IMR-90 (cell line): ENCODE measurements at regions not wholly inside any gene's neighbourhood (a gene's known extent, or its start where the extent isn't known, plus 50 kb on each side); places are given as distances from the start of the nearest gene placed in this dataset.

Source experiments
- ATAC-seq: fragments of 200-7000 bp; cut with Tn5 transposase; 2 replicates; pipeline ENCODE4 v1.9.1; 2020; ENCODE audit warnings: low read depth, mild to moderate bottlenecking, moderate library complexity
- BruUV-seq: library from RNA; stranded (reverse); fragments of 400-500 nt; replicated peaks from 2 replicates; lab custom pipeline; 2021; lab: Mats Ljungman, UMichigan
- CTCF ChIA-PET: fragments of 300-600 bp; formaldehyde crosslinking; extraction: SDS; loops from one replicate; lab custom pipeline; 2021; ENCODE audit warnings: antibody characterized with exemption; lab: Yijun Ruan, JAX
- POLR2A ChIA-PET: fragments of 300-600 bp; sonication (Branson Sonifier 250); formaldehyde crosslinking; loops from one replicate; lab custom pipeline; 2022; ENCODE audit warnings: antibody characterized with exemption; ENCODE audit not compliant: unreplicated experiment; lab: Charles Lee
- DNase-seq: peaks from one replicate; pipeline ENCODE4 v3.0.0; 2013
- H2AFZ ChIP-seq: replicated peaks from 2 replicates; pipeline ENCODE3; 2013; ENCODE audit warnings: low read length, mild to moderate bottlenecking; ENCODE audit not compliant: poor library complexity
- H2AK5ac ChIP-seq: 2 replicates; pipeline ENCODE4 v1.6.1; 2013; ENCODE audit warnings: low read depth, low read length, inconsistent platforms
- H2AK9ac ChIP-seq: replicated peaks from 2 replicates; pipeline ENCODE3; 2013; ENCODE audit warnings: mild to moderate bottlenecking, low read depth, low read length, moderate library complexity; ENCODE audit not compliant: poor library complexity
- H2BK120ac ChIP-seq: 2 replicates; pipeline ENCODE4 v1.6.1; 2013; ENCODE audit warnings: low read depth, low read length, inconsistent platforms
- H2BK15ac ChIP-seq: 3 replicates; pipeline ENCODE4 v1.6.1; 2013; ENCODE audit warnings: low read depth, low read length, inconsistent platforms
- H2BK20ac ChIP-seq: 2 replicates; pipeline ENCODE4 v1.6.1; 2013; ENCODE audit warnings: low read depth, mild to moderate bottlenecking, inconsistent platforms, low read length, moderate library complexity
- H2BK5ac ChIP-seq: 2 replicates; pipeline ENCODE4 v1.6.1; 2013; ENCODE audit warnings: mild to moderate bottlenecking, low read depth, low read length, inconsistent platforms; ENCODE audit not compliant: poor library complexity, severe bottlenecking
- H3K14ac ChIP-seq: replicated peaks from 2 replicates; pipeline ENCODE4 v1.6.1; 2013; ENCODE audit warnings: low read depth, low read length, inconsistent platforms
- H3K18ac ChIP-seq: 2 replicates; pipeline ENCODE4 v1.6.1; 2013; ENCODE audit warnings: low read depth, low read length, control low read depth
- H3K23ac ChIP-seq: 2 replicates; pipeline ENCODE4 v1.6.1; 2013; ENCODE audit warnings: low read depth, low read length, inconsistent platforms
- H3K27ac ChIP-seq: 2 replicates; pipeline ENCODE4 v1.5.1; 2013; ENCODE audit warnings: mild to moderate bottlenecking, control low read depth, low read length; ENCODE audit not compliant: insufficient read depth
- H3K27me3 ChIP-seq: 2 replicates; pipeline ENCODE4 v1.6.1; 2013; ENCODE audit warnings: low read length; ENCODE audit not compliant: control insufficient read depth, insufficient read depth
- H3K36me3 ChIP-seq: 2 replicates; pipeline ENCODE4 v1.6.1; 2013; ENCODE audit warnings: low read length, mixed read lengths; ENCODE audit not compliant: control insufficient read depth, insufficient read depth
- H3K4ac ChIP-seq: 2 replicates; pipeline ENCODE4 v1.6.1; 2013; ENCODE audit warnings: low read depth, low read length, inconsistent platforms
- H3K4me1 ChIP-seq: 2 replicates; pipeline ENCODE4 v1.6.1; 2013; ENCODE audit warnings: low read length, mixed read lengths; ENCODE audit not compliant: control insufficient read depth, insufficient read depth
- H3K4me2 ChIP-seq: 2 replicates; pipeline ENCODE4 v1.6.1; 2013; ENCODE audit warnings: low read depth, mild to moderate bottlenecking, control low read depth, low read length, moderate library complexity
- H3K4me3 ChIP-seq: 2 replicates; pipeline ENCODE4 v1.5.1; 2013; ENCODE audit warnings: low read depth, mild to moderate bottlenecking, control low read depth, low read length, moderate library complexity; ENCODE audit not compliant: insufficient read depth
- H3K56ac ChIP-seq: 2 replicates; pipeline ENCODE4 v1.6.1; 2013; ENCODE audit warnings: low read length, inconsistent platforms; ENCODE audit not compliant: insufficient read depth; ENCODE audit errors: extremely low read depth
- H3K79me1 ChIP-seq, 2 experiments: 2 replicates each; pipeline ENCODE4 v1.6.1; 2013; ENCODE audit warnings: low read length in 2 of 2, inconsistent platforms in 1 of 2, low read depth in 1 of 2
- H3K9ac ChIP-seq: 2 replicates; pipeline ENCODE4 v1.6.1; 2013; ENCODE audit warnings: low read depth, low read length, control low read depth
- H3K9me1 ChIP-seq: 2 replicates; pipeline ENCODE4 v1.6.1; 2013; ENCODE audit warnings: low read length, inconsistent platforms; ENCODE audit not compliant: insufficient read depth
- H3K9me3 ChIP-seq: 2 replicates; pipeline ENCODE4 v1.6.1; 2013; ENCODE audit warnings: low read length; ENCODE audit not compliant: control insufficient read depth, insufficient read depth
- H4K20me1 ChIP-seq: 2 replicates; pipeline ENCODE4 v1.6.1; 2013; ENCODE audit warnings: low read length, inconsistent platforms; ENCODE audit not compliant: insufficient read depth
- H4K5ac ChIP-seq: 2 replicates; pipeline ENCODE4 v1.6.1; 2013; ENCODE audit warnings: mild to moderate bottlenecking, low read depth, low read length, control low read depth
- H4K8ac ChIP-seq, 2 experiments: 2 replicates each; pipeline ENCODE4 v1.6.1; 2013; ENCODE audit warnings: low read depth in 2 of 2, low read length in 2 of 2, control low read depth in 1 of 2, inconsistent platforms in 1 of 2
- H4K91ac ChIP-seq: 2 replicates; pipeline ENCODE4 v1.6.1; 2013; ENCODE audit warnings: low read depth, low read length, inconsistent platforms; ENCODE audit not compliant: insufficient read depth
- BHLHE40 ChIP-seq: fragments of 150-350 bp; IDR thresholded peaks from 2 replicates; pipeline ENCODE4 v1.6.1; 2016; ENCODE audit warnings: mild to moderate bottlenecking, low read depth, low read length
- CEBPB ChIP-seq: IDR thresholded peaks from 2 replicates; pipeline ENCODE4 v1.6.1; 2012; ENCODE audit warnings: low read depth, low read length, improper control_type of control experiment
- FOS ChIP-seq: fragments of 150-350 bp; IDR thresholded peaks from 2 replicates; pipeline ENCODE4 v1.6.1; 2016; ENCODE audit warnings: low read depth, low read length
- NFE2L2 ChIP-seq: fragments of 150-350 bp; IDR thresholded peaks from 2 replicates; pipeline ENCODE4 v1.6.1; 2016; ENCODE audit warnings: low read depth, mild to moderate bottlenecking, low read length
- RFX5 ChIP-seq: IDR thresholded peaks from 2 replicates; pipeline ENCODE4 v1.8.0; 2012; ENCODE audit warnings: low read depth, mild to moderate bottlenecking, low read length, moderate library complexity
- SMC3 ChIP-seq: fragments of 150-350 bp; IDR thresholded peaks from 2 replicates; pipeline ENCODE4 v1.6.1; 2016; ENCODE audit warnings: low read depth, mild to moderate bottlenecking, antibody characterized with exemption, low read length, moderate library complexity
- WGBS, 2 experiments: methylation state at CpG; one replicate each; pipeline versions ENCODE4 v1.1.5 to v1.1.7; 2013; ENCODE audit warnings: missing lambda C conversion rate in 2 of 2; ENCODE audit not compliant: insufficient read length in 1 of 2; ENCODE audit errors: extremely low coverage in 2 of 2; 5-methylcytosine and 5-hydroxymethylcytosine counted together
- dilution Hi-C: fragments of 300-500 bp; cut with HindIII; formaldehyde crosslinking; loops from one replicate; pipeline ENCODE4 v1.14.3; 2018; ENCODE audit warnings: low sequenced_read_pairs; ENCODE audit not compliant: unreplicated experiment
- in situ Hi-C: fragments of 300-500 bp; cut with MboI; formaldehyde crosslinking; loops from 3 replicates; pipeline ENCODE4 v1.14.3; 2019; ENCODE audit warnings: low sequenced_read_pairs, inconsistent platforms, mixed read lengths
- intact Hi-C: fragments of 100-400 bp; cut with micrococcal nuclease; formaldehyde crosslinking; loops from 2 replicates; pipeline ENCODE4 v1.10.0; 2022
- TF ChIP-seq, protein P1 (sequence below): conservative IDR thresholded peaks from 2 replicates; pipeline ENCODE4 v1.5.1; 2012; ENCODE audit warnings: mild to moderate bottlenecking, low read depth, low read length, improper control_type of control experiment
- TF ChIP-seq, protein P2 (sequence below): fragments of 150-350 bp; IDR thresholded peaks from 2 replicates; pipeline ENCODE4 v1.6.1; 2016; ENCODE audit warnings: low read depth, mild to moderate bottlenecking, low read length, moderate library complexity, borderline replicate concordance

- peak overlapping the region; percentile 94 for H3K14ac ChIP-seq
- peak overlapping the region; percentile 98 for H2BK120ac ChIP-seq
- dilution Hi-C loops (no loop called here), intact Hi-C loops (loop anchor here (2.0 to 10.0 kb wide), 2 partner anchors 29 to 161 kb away; no protein-coding TSS in a partner anchor), in situ Hi-C loops (no loop called here)
- DNase-seq (peak; percentile 34), ATAC-seq (no peak)
- H3K18ac ChIP-seq = peak overlapping the region; percentile 82
- no peaks in the 10 kb centered on the region for H3K27me3 ChIP-seq
- no peaks in the 10 kb centered on the region for H4K20me1 ChIP-seq
- H3K4ac ChIP-seq = peak overlapping the region; percentile 97
- peaks cover 24 to 51% of the 10 kb centered on the region in 2 experiments; a peak in 3 of 4 replicates for H3K79me1 ChIP-seq
- H2AFZ ChIP-seq = no peak overlapping the region
- peak overlapping the region; percentile 100 for H2AK5ac ChIP-seq
- H3K9ac ChIP-seq = peak overlapping the region; percentile 20; the same call in 1 of the 2 replicates
- H3K27ac ChIP-seq = peak overlapping the region; percentile 89
- no peak overlapping the region for H3K4me3 ChIP-seq
- no TSS peak for BruUV-seq
- H4K8ac ChIP-seq = peak overlapping the region; percentile 89 to 97
- peak overlapping the region; percentile 80 for H2AK9ac ChIP-seq
- WGBS, 2 experiments = 33% methylated on average over 1 of the region's 9 CpGs; no CpG with 5 or more reads in 1 of the 2 experiments
- H2BK20ac ChIP-seq = peak overlapping the region; percentile 100
- H3K9me3 ChIP-seq = peaks cover 2% of the 10 kb centered on the region; the same call in 1 of the 2 replicates
- H3K4me2 ChIP-seq = no peak overlapping the region
- H3K23ac ChIP-seq = peak overlapping the region; percentile 85
- H3K9me1 ChIP-seq = peaks cover 21% of the 10 kb centered on the region
- POLR2A ChIA-PET = interaction anchor here (0.7 kb wide), 1 partner anchor 1307 kb away, joined by 5 read pairs; no protein-coding TSS in a partner anchor
- CTCF ChIA-PET = interaction anchor here (0.9 kb wide), 1 partner anchor 14 kb away, joined by 3 read pairs; no protein-coding TSS in a partner anchor
- H3K36me3 ChIP-seq = peaks cover 10% of the 10 kb centered on the region
- H2BK5ac ChIP-seq = peak overlapping the region; percentile 98
- peak overlapping the region; percentile 89 for H3K56ac ChIP-seq
- H2BK15ac ChIP-seq = peak overlapping the region; percentile 97
- H4K5ac ChIP-seq = peak overlapping the region; percentile 54
- TF ChIP-seq BHLHE40 = peak; percentile 83
- TF ChIP-seq, protein P1, sequence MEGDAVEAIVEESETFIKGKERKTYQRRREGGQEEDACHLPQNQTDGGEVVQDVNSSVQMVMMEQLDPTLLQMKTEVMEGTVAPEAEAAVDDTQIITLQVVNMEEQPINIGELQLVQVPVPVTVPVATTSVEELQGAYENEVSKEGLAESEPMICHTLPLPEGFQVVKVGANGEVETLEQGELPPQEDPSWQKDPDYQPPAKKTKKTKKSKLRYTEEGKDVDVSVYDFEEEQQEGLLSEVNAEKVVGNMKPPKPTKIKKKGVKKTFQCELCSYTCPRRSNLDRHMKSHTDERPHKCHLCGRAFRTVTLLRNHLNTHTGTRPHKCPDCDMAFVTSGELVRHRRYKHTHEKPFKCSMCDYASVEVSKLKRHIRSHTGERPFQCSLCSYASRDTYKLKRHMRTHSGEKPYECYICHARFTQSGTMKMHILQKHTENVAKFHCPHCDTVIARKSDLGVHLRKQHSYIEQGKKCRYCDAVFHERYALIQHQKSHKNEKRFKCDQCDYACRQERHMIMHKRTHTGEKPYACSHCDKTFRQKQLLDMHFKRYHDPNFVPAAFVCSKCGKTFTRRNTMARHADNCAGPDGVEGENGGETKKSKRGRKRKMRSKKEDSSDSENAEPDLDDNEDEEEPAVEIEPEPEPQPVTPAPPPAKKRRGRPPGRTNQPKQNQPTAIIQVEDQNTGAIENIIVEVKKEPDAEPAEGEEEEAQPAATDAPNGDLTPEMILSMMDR = no peak
- TF ChIP-seq FOS = no peak
- TF ChIP-seq CEBPB = no peak
- TF ChIP-seq SMC3 = no peak
- TF ChIP-seq, protein P2, sequence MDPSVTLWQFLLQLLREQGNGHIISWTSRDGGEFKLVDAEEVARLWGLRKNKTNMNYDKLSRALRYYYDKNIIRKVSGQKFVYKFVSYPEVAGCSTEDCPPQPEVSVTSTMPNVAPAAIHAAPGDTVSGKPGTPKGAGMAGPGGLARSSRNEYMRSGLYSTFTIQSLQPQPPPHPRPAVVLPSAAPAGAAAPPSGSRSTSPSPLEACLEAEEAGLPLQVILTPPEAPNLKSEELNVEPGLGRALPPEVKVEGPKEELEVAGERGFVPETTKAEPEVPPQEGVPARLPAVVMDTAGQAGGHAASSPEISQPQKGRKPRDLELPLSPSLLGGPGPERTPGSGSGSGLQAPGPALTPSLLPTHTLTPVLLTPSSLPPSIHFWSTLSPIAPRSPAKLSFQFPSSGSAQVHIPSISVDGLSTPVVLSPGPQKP = no peak
- no peak for TF ChIP-seq RFX5
- no peak for TF ChIP-seq NFE2L2
- H3K4me1 ChIP-seq = peaks cover 22% of the 10 kb centered on the region
- H4K91ac ChIP-seq = peak overlapping the region; percentile 98
Measured at GRCh38 chr20:19813846-19814640, 56.0 kb downstream of the RIN2 start.
